ENCODE measurements at regions not wholly inside any gene's neighbourhood (a gene's known extent, or its start where the extent isn't known, plus 50 kb on each side); places are given as distances from the start of the nearest gene placed in this dataset.
A peak's percentile ranks its signal among the peaks of the same experiment; 100 is the strongest.

DNA sequence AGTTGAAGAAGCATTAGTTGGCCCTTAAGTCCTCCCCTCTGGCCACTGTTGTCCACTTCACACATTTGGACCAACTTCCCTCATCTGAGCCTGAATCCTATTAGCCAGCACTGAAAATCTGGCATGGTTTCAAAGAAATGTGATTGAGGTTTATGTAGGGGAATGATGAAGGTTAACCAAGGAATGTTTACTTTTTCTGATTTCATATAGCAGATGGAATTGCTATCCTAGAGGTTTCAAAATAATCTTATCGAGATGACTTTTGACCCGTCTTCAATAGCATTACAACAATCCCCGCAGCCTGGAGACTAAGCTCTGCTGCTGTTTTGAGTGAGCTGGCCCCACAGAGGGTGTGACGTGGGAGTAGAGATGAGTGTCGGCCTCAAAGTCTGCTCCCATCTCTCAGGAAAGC is 200.8 kb upstream of the IL12A start:
- no peak for TF ChIP-seq ZC3H10 (CRISPR knock-in tag; IDR thresholded peaks at IDR 0.05)
- TF ChIP-seq BACH2 (CRISPR knock-in tag; IDR thresholded peaks at IDR 0.05; ENCODE audit: borderline replicate concordance) = no peak
- TF ChIP-seq, protein P1, sequence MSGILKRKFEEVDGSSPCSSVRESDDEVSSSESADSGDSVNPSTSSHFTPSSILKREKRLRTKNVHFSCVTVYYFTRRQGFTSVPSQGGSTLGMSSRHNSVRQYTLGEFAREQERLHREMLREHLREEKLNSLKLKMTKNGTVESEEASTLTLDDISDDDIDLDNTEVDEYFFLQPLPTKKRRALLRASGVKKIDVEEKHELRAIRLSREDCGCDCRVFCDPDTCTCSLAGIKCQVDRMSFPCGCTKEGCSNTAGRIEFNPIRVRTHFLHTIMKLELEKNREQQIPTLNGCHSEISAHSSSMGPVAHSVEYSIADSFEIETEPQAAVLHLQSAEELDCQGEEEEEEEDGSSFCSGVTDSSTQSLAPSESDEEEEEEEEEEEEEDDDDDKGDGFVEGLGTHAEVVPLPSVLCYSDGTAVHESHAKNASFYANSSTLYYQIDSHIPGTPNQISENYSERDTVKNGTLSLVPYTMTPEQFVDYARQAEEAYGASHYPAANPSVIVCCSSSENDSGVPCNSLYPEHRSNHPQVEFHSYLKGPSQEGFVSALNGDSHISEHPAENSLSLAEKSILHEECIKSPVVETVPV (CRISPR knock-in tag; IDR thresholded peaks at IDR 0.05) = no peak
- TF ChIP-seq, protein P2, sequence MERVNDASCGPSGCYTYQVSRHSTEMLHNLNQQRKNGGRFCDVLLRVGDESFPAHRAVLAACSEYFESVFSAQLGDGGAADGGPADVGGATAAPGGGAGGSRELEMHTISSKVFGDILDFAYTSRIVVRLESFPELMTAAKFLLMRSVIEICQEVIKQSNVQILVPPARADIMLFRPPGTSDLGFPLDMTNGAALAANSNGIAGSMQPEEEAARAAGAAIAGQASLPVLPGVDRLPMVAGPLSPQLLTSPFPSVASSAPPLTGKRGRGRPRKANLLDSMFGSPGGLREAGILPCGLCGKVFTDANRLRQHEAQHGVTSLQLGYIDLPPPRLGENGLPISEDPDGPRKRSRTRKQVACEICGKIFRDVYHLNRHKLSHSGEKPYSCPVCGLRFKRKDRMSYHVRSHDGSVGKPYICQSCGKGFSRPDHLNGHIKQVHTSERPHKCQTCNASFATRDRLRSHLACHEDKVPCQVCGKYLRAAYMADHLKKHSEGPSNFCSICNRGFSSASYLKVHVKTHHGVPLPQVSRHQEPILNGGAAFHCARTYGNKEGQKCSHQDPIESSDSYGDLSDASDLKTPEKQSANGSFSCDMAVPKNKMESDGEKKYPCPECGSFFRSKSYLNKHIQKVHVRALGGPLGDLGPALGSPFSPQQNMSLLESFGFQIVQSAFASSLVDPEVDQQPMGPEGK (CRISPR knock-in tag; IDR thresholded peaks at IDR 0.05; ENCODE audit: borderline replicate concordance) = no peak
- no peak for TF ChIP-seq ZNF8 (CRISPR knock-in tag; IDR thresholded peaks at IDR 0.05)
- no peak for TF ChIP-seq TCF4 (CRISPR knock-in tag; IDR thresholded peaks at IDR 0.05; ENCODE audit: borderline replicate concordance)
- TF ChIP-seq ZNF70 (CRISPR knock-in tag; IDR thresholded peaks at IDR 0.05) = no peak
- no peak for TF ChIP-seq ZFP3 (CRISPR knock-in tag; IDR thresholded peaks at IDR 0.05)
- TF ChIP-seq PPARA (CRISPR knock-in tag; IDR thresholded peaks at IDR 0.05; ENCODE audit: borderline replicate concordance) = no peak
- TF ChIP-seq TOX (CRISPR knock-in tag; IDR thresholded peaks at IDR 0.05; ENCODE audit: borderline replicate concordance) = no peak
- no peak for TF ChIP-seq ISL1 (CRISPR knock-in tag; IDR thresholded peaks at IDR 0.05)
- TF ChIP-seq, protein P3, sequence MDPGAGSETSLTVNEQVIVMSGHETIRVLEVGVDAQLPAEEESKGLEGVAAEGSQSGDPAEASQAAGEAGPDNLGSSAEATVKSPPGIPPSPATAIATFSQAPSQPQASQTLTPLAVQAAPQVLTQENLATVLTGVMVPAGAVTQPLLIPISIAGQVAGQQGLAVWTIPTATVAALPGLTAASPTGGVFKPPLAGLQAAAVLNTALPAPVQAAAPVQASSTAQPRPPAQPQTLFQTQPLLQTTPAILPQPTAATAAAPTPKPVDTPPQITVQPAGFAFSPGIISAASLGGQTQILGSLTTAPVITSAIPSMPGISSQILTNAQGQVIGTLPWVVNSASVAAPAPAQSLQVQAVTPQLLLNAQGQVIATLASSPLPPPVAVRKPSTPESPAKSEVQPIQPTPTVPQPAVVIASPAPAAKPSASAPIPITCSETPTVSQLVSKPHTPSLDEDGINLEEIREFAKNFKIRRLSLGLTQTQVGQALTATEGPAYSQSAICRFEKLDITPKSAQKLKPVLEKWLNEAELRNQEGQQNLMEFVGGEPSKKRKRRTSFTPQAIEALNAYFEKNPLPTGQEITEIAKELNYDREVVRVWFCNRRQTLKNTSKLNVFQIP (CRISPR knock-in tag; IDR thresholded peaks at IDR 0.05; ENCODE audit: borderline replicate concordance, low read depth) = no peak
- TF ChIP-seq, protein P4, sequence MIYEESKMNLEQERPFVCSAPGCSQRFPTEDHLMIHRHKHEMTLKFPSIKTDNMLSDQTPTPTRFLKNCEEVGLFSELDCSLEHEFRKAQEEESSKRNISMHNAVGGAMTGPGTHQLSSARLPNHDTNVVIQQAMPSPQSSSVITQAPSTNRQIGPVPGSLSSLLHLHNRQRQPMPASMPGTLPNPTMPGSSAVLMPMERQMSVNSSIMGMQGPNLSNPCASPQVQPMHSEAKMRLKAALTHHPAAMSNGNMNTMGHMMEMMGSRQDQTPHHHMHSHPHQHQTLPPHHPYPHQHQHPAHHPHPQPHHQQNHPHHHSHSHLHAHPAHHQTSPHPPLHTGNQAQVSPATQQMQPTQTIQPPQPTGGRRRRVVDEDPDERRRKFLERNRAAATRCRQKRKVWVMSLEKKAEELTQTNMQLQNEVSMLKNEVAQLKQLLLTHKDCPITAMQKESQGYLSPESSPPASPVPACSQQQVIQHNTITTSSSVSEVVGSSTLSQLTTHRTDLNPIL (CRISPR knock-in tag; IDR thresholded peaks at IDR 0.05; ENCODE audit: low read depth) = no peak
- no peak for TF ChIP-seq RARB (CRISPR knock-in tag; IDR thresholded peaks at IDR 0.05)
- no peak for TF ChIP-seq OSR1 (CRISPR knock-in tag; IDR thresholded peaks at IDR 0.05)
- TF ChIP-seq, protein P5, sequence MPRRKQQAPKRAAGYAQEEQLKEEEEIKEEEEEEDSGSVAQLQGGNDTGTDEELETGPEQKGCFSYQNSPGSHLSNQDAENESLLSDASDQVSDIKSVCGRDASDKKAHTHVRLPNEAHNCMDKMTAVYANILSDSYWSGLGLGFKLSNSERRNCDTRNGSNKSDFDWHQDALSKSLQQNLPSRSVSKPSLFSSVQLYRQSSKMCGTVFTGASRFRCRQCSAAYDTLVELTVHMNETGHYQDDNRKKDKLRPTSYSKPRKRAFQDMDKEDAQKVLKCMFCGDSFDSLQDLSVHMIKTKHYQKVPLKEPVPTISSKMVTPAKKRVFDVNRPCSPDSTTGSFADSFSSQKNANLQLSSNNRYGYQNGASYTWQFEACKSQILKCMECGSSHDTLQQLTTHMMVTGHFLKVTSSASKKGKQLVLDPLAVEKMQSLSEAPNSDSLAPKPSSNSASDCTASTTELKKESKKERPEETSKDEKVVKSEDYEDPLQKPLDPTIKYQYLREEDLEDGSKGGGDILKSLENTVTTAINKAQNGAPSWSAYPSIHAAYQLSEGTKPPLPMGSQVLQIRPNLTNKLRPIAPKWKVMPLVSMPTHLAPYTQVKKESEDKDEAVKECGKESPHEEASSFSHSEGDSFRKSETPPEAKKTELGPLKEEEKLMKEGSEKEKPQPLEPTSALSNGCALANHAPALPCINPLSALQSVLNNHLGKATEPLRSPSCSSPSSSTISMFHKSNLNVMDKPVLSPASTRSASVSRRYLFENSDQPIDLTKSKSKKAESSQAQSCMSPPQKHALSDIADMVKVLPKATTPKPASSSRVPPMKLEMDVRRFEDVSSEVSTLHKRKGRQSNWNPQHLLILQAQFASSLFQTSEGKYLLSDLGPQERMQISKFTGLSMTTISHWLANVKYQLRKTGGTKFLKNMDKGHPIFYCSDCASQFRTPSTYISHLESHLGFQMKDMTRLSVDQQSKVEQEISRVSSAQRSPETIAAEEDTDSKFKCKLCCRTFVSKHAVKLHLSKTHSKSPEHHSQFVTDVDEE (CRISPR knock-in tag; IDR thresholded peaks at IDR 0.05) = no peak
- no peak for TF ChIP-seq ZFP30 (CRISPR knock-in tag; IDR thresholded peaks at IDR 0.05)
- ATAC-seq = peak; percentile 17; the same call in 2 of the 3 replicates

DNA sequence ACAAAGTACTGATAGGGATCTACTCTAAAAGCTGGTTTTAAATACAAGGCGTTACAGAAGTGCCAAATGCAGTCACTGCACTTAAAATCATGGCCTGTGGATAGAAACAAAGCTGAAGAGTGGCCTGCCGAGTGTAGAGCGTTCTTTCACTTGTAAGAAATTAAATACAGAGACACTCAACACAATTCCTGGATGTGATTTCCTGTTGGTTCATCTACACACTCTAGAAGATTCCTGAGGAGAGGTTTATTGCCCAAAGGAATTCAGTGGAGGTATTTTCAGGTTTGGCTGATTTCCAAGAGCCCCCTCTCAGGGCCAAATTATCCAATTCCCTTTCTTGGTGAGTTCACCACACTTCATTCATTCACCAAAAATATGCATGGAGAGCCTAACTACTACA is 200.3 kb upstream of the IL12A start:
- TF ChIP-seq ZFP3 (CRISPR knock-in tag; IDR thresholded peaks at IDR 0.05) (no peak), ISL1 (CRISPR knock-in tag; IDR thresholded peaks at IDR 0.05) (no peak), GLIS3 (CRISPR knock-in tag; IDR thresholded peaks at IDR 0.05) (no peak), ZNF565 (CRISPR knock-in tag; conservative IDR thresholded peaks at IDR 0.05; ENCODE audit: low read depth) (no peak), TCF4 (CRISPR knock-in tag; IDR thresholded peaks at IDR 0.05; ENCODE audit: borderline replicate concordance) (no peak), TOX (CRISPR knock-in tag; IDR thresholded peaks at IDR 0.05; ENCODE audit: borderline replicate concordance) (no peak), BACH2 (CRISPR knock-in tag; IDR thresholded peaks at IDR 0.05; ENCODE audit: borderline replicate concordance) (no peak), RARB (CRISPR knock-in tag; IDR thresholded peaks at IDR 0.05) (no peak), ZNF8 (CRISPR knock-in tag; IDR thresholded peaks at IDR 0.05) (no peak), OSR1 (CRISPR knock-in tag; IDR thresholded peaks at IDR 0.05) (no peak), ZNF70 (CRISPR knock-in tag; IDR thresholded peaks at IDR 0.05) (no peak), ESRRG (CRISPR knock-in tag; IDR thresholded peaks at IDR 0.05) (no peak), ARNTL (CRISPR knock-in tag; IDR thresholded peaks at IDR 0.05; ENCODE audit: borderline replicate concordance, low read depth) (no peak), PPARA (CRISPR knock-in tag; IDR thresholded peaks at IDR 0.05; ENCODE audit: borderline replicate concordance) (no peak), SNAI2 (CRISPR knock-in tag; IDR thresholded peaks at IDR 0.05) (no peak)
- TF ChIP-seq, protein P2 (CRISPR knock-in tag; IDR thresholded peaks at IDR 0.05; ENCODE audit: borderline replicate concordance) = no peak
- TF ChIP-seq, protein P1 (CRISPR knock-in tag; IDR thresholded peaks at IDR 0.05) = no peak
- TF ChIP-seq, protein P5 (CRISPR knock-in tag; IDR thresholded peaks at IDR 0.05) = no peak
- no peak for ATAC-seq

Measured in SK-N-SH treated with all-trans-retinoic acid at 6 μM for 48 hours (cell line).